RPMI7951 (cell line): ENCODE measurements at regions not wholly inside any gene's neighbourhood (a gene's known extent, or its start where the extent isn't known, plus 50 kb on each side); places are given as distances from the start of the nearest gene placed in this dataset.
A peak's percentile ranks its signal among the peaks of the same experiment; 100 is the strongest.
"Not testable (repeated sequence)": the region's sequence is repeated elsewhere in the genome, so short reads cannot be mapped to it uniquely, and the experiment has no call there.

Source experiments
- DNase-seq: peaks from one replicate; pipeline ENCODE4 v3.0.0-alpha.2; 2012; ENCODE audit warnings: low read depth

GRCh38 chr4:151519728-151520415, 110.9 kb downstream of the FHIP1A start:
- DNase-seq = no peak

GRCh38 chr4:151522866-151523519, 114.0 kb downstream of the FHIP1A start:
- no peak for DNase-seq

GRCh38 chr4:151524610-151525009, 115.6 kb downstream of the FHIP1A start:
- no peak for DNase-seq

- not testable (repeated sequence) for DNase-seq
Measured at GRCh38 chr4:151526489-151526888, 117.5 kb downstream of the FHIP1A start.

GRCh38 chr4:151527699-151528098, 118.7 kb downstream of the FHIP1A start:
- no peak for DNase-seq

GRCh38 chr4:151529187-151529586, 120.2 kb downstream of the FHIP1A start:
- no peak for DNase-seq

GRCh38 chr4:151530230-151530629, 121.3 kb downstream of the FHIP1A start:
- DNase-seq = no peak

GRCh38 chr4:151530783-151531182, 121.8 kb downstream of the FHIP1A start:
- no peak for DNase-seq

GRCh38 chr4:151532001-151532708, 123.2 kb downstream of the FHIP1A start:
- no peak for DNase-seq

- no peak for DNase-seq
Measured at GRCh38 chr4:151534195-151534594, 125.2 kb downstream of the FHIP1A start.

- no peak for DNase-seq
Measured at GRCh38 chr4:151535366-151535765, 126.4 kb downstream of the FHIP1A start.

- DNase-seq = no peak
Measured at GRCh38 chr4:151537687-151538086, 128.7 kb downstream of the FHIP1A start.

GRCh38 chr4:151538963-151539362, 130.0 kb downstream of the FHIP1A start:
- DNase-seq = no peak

GRCh38 chr4:151540728-151541388, 131.9 kb downstream of the FHIP1A start:
- DNase-seq = peak; percentile 81

GRCh38 chr4:151541389-151542071, 132.6 kb downstream of the FHIP1A start:
- peak; percentile 40 for DNase-seq

GRCh38 chr4:151548708-151549107, 139.7 kb downstream of the FHIP1A start:
- no peak for DNase-seq

- not testable (repeated sequence) for DNase-seq
Measured at GRCh38 chr4:151549378-151549777, 140.4 kb downstream of the FHIP1A start.

- no peak for DNase-seq
Measured at GRCh38 chr4:151553874-151554273, 144.9 kb downstream of the FHIP1A start.

- DNase-seq = no peak
Measured at GRCh38 chr4:151555151-151555945, 146.4 kb downstream of the FHIP1A start.

- no peak for DNase-seq
Measured at GRCh38 chr4:151558496-151559113, 149.6 kb downstream of the FHIP1A start.
